GM20000 (cell line): ENCODE measurements at regions not wholly inside any gene's neighbourhood (a gene's known extent, or its start where the extent isn't known, plus 50 kb on each side); places are given as distances from the start of the nearest gene placed in this dataset.

Experiments used
- DNase-seq: peaks from one replicate; pipeline ENCODE4 v3.0.0; 2012; ENCODE audit warnings: low spot score
- CTCF ChIP-seq: IDR thresholded peaks from 2 replicates; pipeline ENCODE4 v1.5.1; 2012; ENCODE audit warnings: mild to moderate bottlenecking, control low read depth; ENCODE audit errors: extremely low read depth, missing control alignments

- DNase-seq: no peak
- no peak for TF ChIP-seq CTCF
These were observed 356.8 kb upstream of the ST6GAL2 start for GRCh38 chr2:107242811-107243210.

- no peak for TF ChIP-seq CTCF
These were observed 363.0 kb upstream of the ST6GAL2 start for GRCh38 chr2:107248932-107249331.

GRCh38 chr2:107255744-107256143 is 369.8 kb upstream of the ST6GAL2 start:
- DNase-seq: no peak
- no peak for TF ChIP-seq CTCF

More at GRCh38 chr2:107248932-107249331, 363.0 kb upstream of the ST6GAL2 start:
- no peak for DNase-seq

- TF ChIP-seq CTCF: no peak
- no peak for DNase-seq
These were observed 372.8 kb upstream of the ST6GAL2 start for GRCh38 chr2:107258531-107259407.

- TF ChIP-seq CTCF: no peak
- no peak for DNase-seq
These were observed 373.6 kb upstream of the ST6GAL2 start for GRCh38 chr2:107259408-107260195.

- no peak for DNase-seq
These were observed 377.7 kb upstream of the ST6GAL2 start for GRCh38 chr2:107263628-107264027.

More at GRCh38 chr2:107263628-107264027, 377.7 kb upstream of the ST6GAL2 start:
- TF ChIP-seq CTCF: no peak
